GM18507 (cell line): ENCODE measurements at regions not wholly inside any gene's neighbourhood (a gene's known extent, or its start where the extent isn't known, plus 50 kb on each side); places are given as distances from the start of the nearest gene placed in this dataset.
A peak's percentile ranks its signal among the peaks of the same experiment; 100 is the strongest.

Experiments used
- DNase-seq: peaks from one replicate; pipeline ENCODE4 v3.0.0; 2011; ENCODE audit warnings: low read depth; ENCODE audit not compliant: insufficient read length; ENCODE audit errors: extremely low spot score
- FAIRE-seq: peaks from 2 replicates; lab custom pipeline; 2011; peaks lifted over from hg19 to GRCh38; lab: Jason Lieb, UNC

- FAIRE-seq, result no peak
Measured at GRCh38 chr1:114235960-114236359, 82.3 kb upstream of the SYT6 start.

DNA sequence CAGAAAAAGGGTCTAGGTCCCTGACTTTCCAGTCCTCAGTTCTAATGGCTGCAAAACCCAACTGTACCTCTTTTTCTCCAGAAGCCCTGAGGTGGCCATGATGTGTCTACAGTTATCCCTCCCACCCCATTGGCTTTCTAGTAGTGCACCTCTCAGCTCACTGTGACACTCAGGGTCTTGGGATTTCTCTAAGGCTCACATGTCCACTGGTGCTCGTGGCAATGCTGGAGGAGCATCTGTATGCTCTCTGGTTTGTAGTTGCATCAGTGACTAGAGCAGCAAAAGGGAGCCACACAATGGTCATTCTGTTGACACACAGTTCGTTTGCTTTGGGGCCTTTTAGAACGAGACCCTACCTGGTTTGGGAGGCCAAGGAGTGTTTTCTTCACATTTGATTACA lies 81.6 kb upstream of the SYT6 start:
- no peak for DNase-seq
- FAIRE-seq, result no peak

More at GRCh38 chr1:114235960-114236359, 82.3 kb upstream of the SYT6 start:
- no peak for DNase-seq

DNA sequence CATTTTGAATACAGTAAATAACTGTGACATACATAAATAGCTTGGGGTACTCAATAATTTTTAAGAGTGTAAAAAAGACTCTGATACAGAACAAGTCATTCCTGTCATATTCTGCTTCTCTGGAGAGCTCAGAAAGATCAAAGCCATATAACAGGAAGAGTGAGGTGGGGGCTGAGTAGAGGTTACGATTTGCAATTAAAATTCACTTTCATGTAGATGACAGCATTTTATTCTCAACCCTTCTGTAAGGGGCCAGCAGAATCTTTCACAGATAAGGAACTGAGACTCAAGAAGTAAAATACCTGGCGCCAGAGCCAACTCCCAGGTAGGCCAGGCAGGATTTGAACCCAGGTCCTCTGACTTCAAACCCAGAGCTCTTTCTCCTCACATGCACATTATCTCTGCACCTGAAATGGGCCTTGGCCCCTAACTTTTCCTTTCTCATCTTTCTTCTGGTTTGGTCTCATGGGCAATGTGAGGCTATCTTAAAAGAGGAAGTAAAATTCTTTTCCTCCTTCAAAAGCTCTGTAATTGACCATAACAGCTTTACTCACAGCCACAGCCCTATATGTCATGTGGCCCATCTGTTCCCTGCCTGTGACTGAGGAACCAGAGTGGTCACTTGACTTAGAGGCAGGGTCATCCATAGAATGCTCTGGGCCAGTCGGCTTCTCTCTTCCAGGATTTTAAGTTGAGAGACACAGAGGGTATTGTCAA lies 80.9 kb upstream of the SYT6 start:
- FAIRE-seq, result peak; percentile 45

GRCh38 chr1:114232691-114233090 lies 79.0 kb upstream of the SYT6 start:
- DNase-seq, result no peak
- no peak for FAIRE-seq

More for the DNA sequence above, 80.9 kb upstream of the SYT6 start:
- DNase-seq, result no peak

DNA sequence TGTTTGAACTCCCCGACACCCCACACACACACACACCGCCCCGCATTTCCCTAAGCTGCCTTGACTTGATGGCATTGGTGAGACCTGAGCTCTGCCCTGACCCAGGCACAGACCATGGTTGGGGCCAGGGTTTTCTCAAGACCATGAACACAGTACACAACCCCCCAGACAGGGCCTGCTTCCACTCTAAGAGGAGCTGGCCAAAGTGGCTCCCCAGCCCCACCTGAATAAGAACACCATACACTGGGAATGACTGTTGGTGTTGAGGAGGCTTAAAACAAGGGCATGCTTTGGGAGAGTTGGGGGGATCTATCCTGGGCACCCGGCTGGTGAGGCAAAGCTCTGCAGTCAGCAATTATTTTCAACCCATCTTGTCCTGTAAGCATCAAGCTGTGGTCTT lies 77.6 kb upstream of the SYT6 start:
- DNase-seq, result no peak
- no peak for FAIRE-seq

GRCh38 chr1:114229368-114229767 lies 75.7 kb upstream of the SYT6 start:
- no peak for FAIRE-seq

DNA sequence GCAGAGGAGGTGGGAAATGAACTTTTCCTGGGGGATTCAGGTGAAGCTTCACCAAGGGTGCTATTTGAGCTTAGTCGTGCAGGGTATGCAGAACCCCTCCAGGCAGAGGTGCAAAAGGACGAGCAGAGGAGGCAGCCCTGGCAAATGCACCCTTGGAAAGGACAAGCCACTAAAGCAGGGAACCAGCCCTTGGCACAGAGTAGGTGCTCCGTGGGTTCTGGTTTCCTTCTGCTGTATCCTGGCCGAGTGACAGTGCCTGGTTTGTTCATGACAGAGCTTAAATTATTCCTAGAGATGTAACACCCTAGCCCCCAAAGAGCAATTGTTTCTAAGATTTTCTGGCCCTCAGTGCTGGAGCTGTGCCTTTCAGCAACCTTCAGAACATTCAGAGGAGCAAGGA lies 73.4 kb upstream of the SYT6 start:
- DNase-seq, result no peak
- no peak for FAIRE-seq

More at GRCh38 chr1:114229368-114229767, 75.7 kb upstream of the SYT6 start:
- DNase-seq, result no peak

DNA sequence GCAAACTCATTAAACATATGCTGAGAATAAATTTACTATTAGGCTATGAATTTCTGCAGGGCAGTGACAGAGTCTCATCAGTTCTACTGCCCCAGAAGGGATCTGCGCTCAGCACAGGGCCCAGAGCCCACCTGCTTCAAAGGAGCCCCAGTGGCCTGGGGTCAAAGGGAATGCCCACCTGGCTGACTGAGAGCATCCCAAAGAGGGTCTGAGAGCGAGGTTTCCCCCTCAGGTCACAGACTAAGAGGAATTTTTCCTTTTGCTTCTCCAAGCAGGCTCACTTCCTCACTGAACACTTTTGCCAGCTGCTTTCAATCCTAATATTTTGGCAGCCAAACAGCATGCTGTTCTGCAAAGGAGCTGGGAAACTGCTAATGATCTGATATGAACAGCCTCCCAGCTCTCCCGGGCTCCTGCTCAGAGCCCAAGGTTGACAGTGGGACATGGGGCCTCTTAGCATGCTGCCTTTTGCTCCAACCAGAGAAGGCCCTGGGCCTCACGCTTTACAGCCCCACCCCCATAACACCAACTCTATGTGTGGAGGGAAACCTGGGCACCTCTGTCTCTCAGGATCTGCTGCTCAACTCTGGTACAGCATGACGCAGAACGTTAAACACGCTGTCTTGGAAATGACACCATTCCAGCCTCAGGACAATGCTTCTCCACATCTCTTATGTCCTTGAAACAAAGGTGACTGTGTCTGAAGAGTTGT lies 70.7 kb upstream of the SYT6 start:
- no peak for DNase-seq
- FAIRE-seq, result no peak

GRCh38 chr1:114222920-114223319 lies 69.3 kb upstream of the SYT6 start:
- no peak for FAIRE-seq

DNA sequence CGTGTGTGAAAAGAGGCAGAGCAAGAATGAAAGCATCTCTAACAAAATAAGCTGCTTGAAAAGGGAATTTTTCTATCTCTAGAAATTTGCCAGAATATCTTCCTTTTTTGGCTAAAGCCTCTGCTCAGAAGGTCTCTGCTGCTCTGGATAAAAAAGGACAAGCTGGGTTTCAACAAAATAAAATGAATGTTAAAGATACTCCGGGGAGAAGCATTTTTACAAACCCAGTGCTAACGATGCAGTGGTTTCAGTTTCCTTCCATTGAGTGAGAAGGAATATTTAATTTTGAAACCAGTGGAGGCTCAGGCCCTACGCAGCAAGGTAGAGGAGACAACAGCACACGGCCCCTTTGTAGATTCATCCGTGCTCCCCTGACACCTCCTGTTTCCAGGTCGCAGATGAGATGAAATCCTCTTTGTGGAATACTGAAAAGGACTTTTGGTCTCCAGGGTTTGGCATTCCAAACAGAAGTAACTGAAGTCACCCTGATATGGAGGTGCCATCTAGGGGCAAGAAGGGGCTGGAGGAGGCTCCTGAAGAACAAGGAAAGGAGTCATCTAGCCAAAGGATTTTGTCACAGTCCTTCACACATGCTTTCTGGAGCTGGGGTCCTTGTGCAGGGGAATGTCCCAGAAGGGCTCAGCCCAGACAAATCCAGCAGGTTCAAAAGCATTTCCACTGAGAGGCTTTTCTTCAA lies 65.7 kb upstream of the SYT6 start:
- DNase-seq, result no peak
- FAIRE-seq, result no peak

More at GRCh38 chr1:114222920-114223319, 69.3 kb upstream of the SYT6 start:
- no peak for DNase-seq

GRCh38 chr1:114218361-114219171 lies 64.9 kb upstream of the SYT6 start:
- no peak for DNase-seq
- FAIRE-seq, result no peak

GRCh38 chr1:114216431-114217173 lies 62.9 kb upstream of the SYT6 start:
- FAIRE-seq, result no peak
- no peak for DNase-seq

DNA sequence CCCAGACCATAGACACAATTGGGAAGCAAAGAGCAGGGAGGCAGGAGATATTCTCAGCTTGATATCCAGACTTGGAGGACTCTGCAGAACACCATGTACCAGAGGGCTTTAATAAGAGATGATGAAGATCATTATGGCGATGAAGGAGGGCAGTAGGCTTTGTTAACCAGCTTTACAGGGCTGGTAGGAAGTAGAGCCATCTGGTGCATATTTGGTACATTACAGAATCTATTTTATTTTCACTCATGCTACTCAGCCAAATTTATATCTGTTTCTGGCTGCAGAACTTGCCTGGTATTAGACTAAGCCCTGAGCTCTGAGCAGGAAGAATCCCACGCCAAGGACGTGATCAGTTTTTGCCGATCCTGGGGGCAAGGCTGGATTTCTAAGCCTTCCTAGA lies 61.8 kb upstream of the SYT6 start:
- no peak for DNase-seq
- no peak for FAIRE-seq

DNA sequence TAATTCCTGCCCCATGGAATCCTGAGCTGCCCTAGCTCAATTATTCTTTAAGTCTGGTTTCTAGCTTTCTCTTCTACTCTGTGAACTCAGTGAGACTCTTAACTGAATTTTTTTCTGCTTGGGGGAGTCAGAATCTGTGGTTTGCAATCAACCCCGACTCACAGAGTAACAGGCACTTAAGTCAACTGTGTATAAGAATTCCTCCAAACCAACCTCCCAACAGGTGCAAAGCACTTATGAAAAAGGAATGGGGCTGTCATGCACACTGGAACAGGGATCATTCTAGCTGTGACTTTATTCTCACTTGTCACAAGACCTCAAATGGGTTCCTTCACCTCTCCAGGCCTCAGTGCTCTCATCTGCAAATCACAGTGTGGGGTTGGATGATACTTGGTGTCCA lies 60.3 kb upstream of the SYT6 start:
- no peak for DNase-seq
- no peak for FAIRE-seq

DNA sequence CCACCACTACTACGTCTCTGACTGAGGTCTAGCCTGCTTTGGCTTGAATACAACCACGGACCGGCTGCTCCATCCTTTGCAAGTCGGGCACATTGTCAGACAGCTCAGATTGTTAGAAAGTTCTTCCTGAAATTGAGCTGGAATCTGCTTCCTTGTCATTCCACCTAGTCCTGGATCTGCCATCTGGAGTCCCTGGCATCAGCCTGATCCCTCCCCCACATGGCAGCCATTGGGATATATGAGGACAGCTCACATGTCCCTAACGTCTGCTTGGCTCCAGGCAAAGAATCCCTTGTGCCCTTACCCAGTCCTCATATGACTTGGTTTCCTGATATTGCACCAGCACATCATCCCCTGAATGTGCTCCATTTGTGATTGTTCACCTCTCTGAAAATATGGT lies 56.3 kb upstream of the SYT6 start:
- no peak for FAIRE-seq
- no peak for DNase-seq

GRCh38 chr1:114208714-114209113 lies 55.0 kb upstream of the SYT6 start:
- DNase-seq (no peak), FAIRE-seq (no peak)

DNA sequence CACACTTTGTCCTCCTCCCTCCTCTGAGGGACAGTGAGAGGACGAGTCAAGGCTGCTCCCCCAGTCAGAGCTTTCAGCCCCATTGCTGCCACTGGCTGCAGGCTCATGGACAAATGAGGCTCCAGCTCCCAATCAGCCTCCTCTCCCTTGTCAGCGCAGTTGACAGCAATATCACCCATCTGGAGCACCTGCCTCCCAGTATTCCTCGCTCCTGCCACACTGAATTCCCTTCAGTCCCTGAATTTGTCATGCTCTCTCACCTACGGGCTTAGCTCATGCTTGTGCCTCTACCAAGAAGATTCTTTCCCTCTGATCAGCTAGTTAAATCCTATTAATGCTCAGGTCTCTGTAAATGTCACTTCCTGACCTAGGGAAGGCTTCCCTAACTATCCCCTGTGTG lies 54.4 kb upstream of the SYT6 start:
- DNase-seq (no peak), FAIRE-seq (no peak)

DNA sequence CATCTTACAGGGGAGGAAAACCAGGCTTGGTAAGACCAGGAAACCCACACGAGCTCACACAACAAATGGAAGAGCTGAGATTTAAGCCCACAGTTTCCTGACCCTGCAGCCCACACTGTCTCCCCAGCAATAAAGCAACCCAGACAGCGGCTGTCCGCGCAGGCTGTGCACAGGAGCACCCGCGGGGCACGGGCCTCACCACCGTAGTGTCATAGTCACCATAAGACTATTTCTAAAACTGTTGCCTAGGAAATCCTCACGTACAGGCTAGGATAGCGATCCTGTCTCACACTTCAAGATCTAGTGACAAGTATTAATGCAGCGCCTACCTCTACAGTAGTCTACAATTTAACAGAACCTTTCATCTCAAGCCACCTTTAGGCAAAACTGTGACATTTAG lies 54.0 kb upstream of the SYT6 start:
- no peak for DNase-seq
- FAIRE-seq, result no peak

GRCh38 chr1:114206392-114206791 lies 52.7 kb upstream of the SYT6 start:
- no peak for FAIRE-seq
- DNase-seq, result no peak
